CD4-positive, CD25-positive, alpha-beta regulatory T cell (primary cell): ENCODE measurements at regions not wholly inside any gene's neighbourhood (a gene's known extent, or its start where the extent isn't known, plus 50 kb on each side); places are given as distances from the start of the nearest gene placed in this dataset.

ENCODE experiments used
- ATAC-seq, 2 donors: fragments of 150-1000 bp; cut with Tn5 transposase; one replicate each; pipeline ENCODE4 v1.10.0; 2021; ENCODE audit warnings: low read depth in 2 of 2, moderate number of reproducible peaks in 2 of 2, moderate library complexity in 1 of 2
- DNase-seq, 3 donors: peaks; one replicate each; pipeline versions ENCODE4 v3.0.0 to v3.0.0-alpha.2; 2012 to 2022; ENCODE audit warnings: mixed read lengths in 1 of 3
- H3K27ac ChIP-seq: one replicate; pipeline ENCODE4 v1.7.0; 2013; ENCODE audit warnings: mild to moderate bottlenecking, low read length; ENCODE audit not compliant: insufficient read depth, poor library complexity, severe bottlenecking
- H3K27me3 ChIP-seq: one replicate; pipeline ENCODE4 v1.7.0; 2013; ENCODE audit warnings: low read length; ENCODE audit not compliant: control insufficient read depth, insufficient read depth
- H3K36me3 ChIP-seq: one replicate; pipeline ENCODE4 v1.7.0; 2013; ENCODE audit warnings: mild to moderate bottlenecking, low read length, moderate library complexity; ENCODE audit not compliant: control insufficient read depth, insufficient read depth
- H3K4me1 ChIP-seq: 2 replicates; pipeline ENCODE4 v1.7.0; 2013; ENCODE audit warnings: mild to moderate bottlenecking, low read length; ENCODE audit not compliant: insufficient read depth, control insufficient read depth, poor library complexity, severe bottlenecking
- H3K4me3 ChIP-seq: one replicate; pipeline ENCODE4 v1.7.0; 2013; ENCODE audit warnings: low read depth, mild to moderate bottlenecking, low read length, moderate library complexity
- H3K9me3 ChIP-seq, 2 experiments: 1 replicate in 1 of 2; 2 replicates in 1 of 2; pipeline ENCODE4 v1.7.0; 2013; ENCODE audit warnings: low read length in 2 of 2, mild to moderate bottlenecking in 1 of 2, moderate library complexity in 1 of 2; ENCODE audit not compliant: control insufficient read depth in 2 of 2
- H3K27ac Mint-ChIP-seq, 3 donors: one replicate each; pipeline ENCODE4 v1.8.0; 2020 to 2022; ENCODE audit warnings: mild to moderate bottlenecking in 3 of 3, mixed read lengths in 3 of 3, moderate library complexity in 2 of 3
- H3K27me3 Mint-ChIP-seq: one replicate; pipeline ENCODE4 v1.8.0; 2022; ENCODE audit warnings: mild to moderate bottlenecking, mixed read lengths
- H3K36me3 Mint-ChIP-seq: one replicate; pipeline ENCODE4 v1.8.0; 2020; ENCODE audit warnings: mixed read lengths
- H3K4me1 Mint-ChIP-seq, 4 donors: one replicate each; pipeline ENCODE4 v1.8.0; 2020 to 2022; ENCODE audit warnings: mixed read lengths in 4 of 4, mild to moderate bottlenecking in 1 of 4
- H3K4me3 Mint-ChIP-seq, 4 donors: one replicate each; pipeline ENCODE4 v1.8.0; 2020 to 2022; ENCODE audit warnings: mild to moderate bottlenecking in 4 of 4, mixed read lengths in 4 of 4, moderate library complexity in 3 of 4
- H3K9me3 Mint-ChIP-seq, 7 donors: one replicate each; pipeline ENCODE4 v1.8.0; 2020 to 2022; ENCODE audit warnings: mixed read lengths in 7 of 7, mild to moderate bottlenecking in 3 of 7, moderate library complexity in 2 of 7

- no peaks in the 10 kb centered on the region for H3K9me3 Mint-ChIP-seq
- Histone ChIP-seq H3K27me3 (no peaks in the 10 kb centered on the region), H3K4me3 (no peak overlapping the region), H3K4me1 (no peaks in the 10 kb centered on the region), H3K36me3 (no peaks in the 10 kb centered on the region), H3K27ac (no peak overlapping the region), H3K9me3 (no peaks in the 10 kb centered on the region)
- DNase-seq = no peak
- no peaks in the 10 kb centered on the region for H3K27me3 Mint-ChIP-seq
- no peak overlapping the region for H3K27ac Mint-ChIP-seq
- no peak overlapping the region for H3K4me3 Mint-ChIP-seq
- ATAC-seq = peak in 1 of 2 donors; percentile 31
- H3K36me3 Mint-ChIP-seq = no peaks in the 10 kb centered on the region
- no peaks in the 10 kb centered on the region for H3K4me1 Mint-ChIP-seq
Observed at GRCh38 chr6:146883640-146884531, 285.1 kb downstream of the ADGB start.

- no peaks in the 10 kb centered on the region for H3K27me3 ChIP-seq
- ATAC-seq (no peak), DNase-seq (no peak)
- H3K4me1 ChIP-seq = no peaks in the 10 kb centered on the region
- no peaks in the 10 kb centered on the region for H3K36me3 ChIP-seq
- H3K4me1 Mint-ChIP-seq = no peaks in the 10 kb centered on the region
- no peak overlapping the region for H3K27ac Mint-ChIP-seq
- no peaks in the 10 kb centered on the region for H3K9me3 ChIP-seq
- H3K4me3 ChIP-seq = no peak overlapping the region
- no peak overlapping the region for H3K27ac ChIP-seq
- no peaks in the 10 kb centered on the region for H3K27me3 Mint-ChIP-seq
- H3K4me3 Mint-ChIP-seq = no peak overlapping the region
- no peaks in the 10 kb centered on the region for H3K9me3 Mint-ChIP-seq
- no peaks in the 10 kb centered on the region for H3K36me3 Mint-ChIP-seq
Observed at GRCh38 chr6:146884728-146885127, 286.0 kb downstream of the ADGB start.

GRCh38 chr6:146885708-146886457, 287.1 kb downstream of the ADGB start:
- Histone ChIP-seq H3K27me3 (no peaks in the 10 kb centered on the region), H3K4me1 (no peaks in the 10 kb centered on the region), H3K27ac (no peak overlapping the region), H3K36me3 (no peaks in the 10 kb centered on the region), H3K4me3 (no peak overlapping the region), H3K9me3 (no peaks in the 10 kb centered on the region)
- DNase-seq = no peak
- ATAC-seq = no peak
- Mint-ChIP-seq H3K9me3 (no peaks in the 10 kb centered on the region), H3K27ac (no peak overlapping the region), H3K36me3 (no peaks in the 10 kb centered on the region), H3K4me1 (no peaks in the 10 kb centered on the region), H3K4me3 (no peak overlapping the region), H3K27me3 (no peaks in the 10 kb centered on the region)

- Histone ChIP-seq H3K36me3 (no peaks in the 10 kb centered on the region), H3K4me1 (no peaks in the 10 kb centered on the region), H3K4me3 (no peak overlapping the region), H3K27me3 (no peaks in the 10 kb centered on the region), H3K27ac (no peak overlapping the region), H3K9me3 (no peaks in the 10 kb centered on the region)
- DNase-seq (no peak), ATAC-seq (no peak)
- Mint-ChIP-seq H3K4me1 (no peaks in the 10 kb centered on the region), H3K9me3 (no peaks in the 10 kb centered on the region), H3K4me3 (no peak overlapping the region), H3K27ac (no peak overlapping the region), H3K27me3 (no peaks in the 10 kb centered on the region), H3K36me3 (no peaks in the 10 kb centered on the region)
Observed at GRCh38 chr6:146886587-146887446, 288.0 kb downstream of the ADGB start.

- H3K9me3 Mint-ChIP-seq = no peaks in the 10 kb centered on the region
- H3K27me3 Mint-ChIP-seq = no peaks in the 10 kb centered on the region
- H3K4me3 ChIP-seq = no peak overlapping the region
- H3K4me1 Mint-ChIP-seq = no peaks in the 10 kb centered on the region
- no peak for DNase-seq
- H3K4me3 Mint-ChIP-seq = no peak overlapping the region
- no peak overlapping the region for H3K27ac ChIP-seq
- no peak for ATAC-seq
- no peaks in the 10 kb centered on the region for H3K36me3 Mint-ChIP-seq
- H3K27ac Mint-ChIP-seq = no peak overlapping the region
- H3K9me3 ChIP-seq = no peaks in the 10 kb centered on the region
- H3K4me1 ChIP-seq = no peaks in the 10 kb centered on the region
- H3K36me3 ChIP-seq = no peaks in the 10 kb centered on the region
- H3K27me3 ChIP-seq = no peaks in the 10 kb centered on the region
Observed at GRCh38 chr6:146887447-146888077, 288.8 kb downstream of the ADGB start.

GRCh38 chr6:146889303-146889702, 290.5 kb downstream of the ADGB start:
- H3K36me3 ChIP-seq = no peaks in the 10 kb centered on the region
- Mint-ChIP-seq H3K4me1 (no peaks in the 10 kb centered on the region), H3K27ac (no peak overlapping the region), H3K36me3 (no peaks in the 10 kb centered on the region), H3K9me3 (peaks cover 0 to 1% (median 0%) of the 10 kb centered on the region in 7 donors), H3K4me3 (no peak overlapping the region), H3K27me3 (no peaks in the 10 kb centered on the region)
- no peak overlapping the region for H3K27ac ChIP-seq
- no peaks in the 10 kb centered on the region for H3K9me3 ChIP-seq
- H3K4me1 ChIP-seq = no peaks in the 10 kb centered on the region
- no peak overlapping the region for H3K4me3 ChIP-seq
- no peak for DNase-seq
- no peak for ATAC-seq
- H3K27me3 ChIP-seq = no peaks in the 10 kb centered on the region

- DNase-seq (no peak), ATAC-seq (no peak)
- Histone ChIP-seq H3K27ac (no peak overlapping the region), H3K9me3 (no peaks in the 10 kb centered on the region), H3K36me3 (no peaks in the 10 kb centered on the region), H3K4me3 (no peak overlapping the region), H3K4me1 (no peaks in the 10 kb centered on the region), H3K27me3 (no peaks in the 10 kb centered on the region)
- no peak overlapping the region for H3K4me3 Mint-ChIP-seq
- no peaks in the 10 kb centered on the region for H3K4me1 Mint-ChIP-seq
- H3K36me3 Mint-ChIP-seq = no peaks in the 10 kb centered on the region
- H3K27ac Mint-ChIP-seq = no peak overlapping the region
- H3K27me3 Mint-ChIP-seq = no peaks in the 10 kb centered on the region
- H3K9me3 Mint-ChIP-seq = peaks cover 0 to 1% (median 0%) of the 10 kb centered on the region in 7 donors
Observed at GRCh38 chr6:146890172-146890571, 291.4 kb downstream of the ADGB start.
